Keratinocyte (primary cell): ENCODE measurements at regions not wholly inside any gene's neighbourhood (a gene's known extent, or its start where the extent isn't known, plus 50 kb on each side); places are given as distances from the start of the nearest gene placed in this dataset.

Experiments used
- DNase-seq: peaks from one replicate; pipeline ENCODE4 v3.0.0-alpha.2; 2011; ENCODE audit warnings: low read depth, missing footprints, low spot score
- FAIRE-seq: peaks from 2 replicates; lab custom pipeline; 2011; peaks lifted over from hg19 to GRCh38; lab: Jason Lieb, UNC
- H2AFZ ChIP-seq: 2 replicates; pipeline ENCODE4 v1.6.0; 2012; ENCODE audit warnings: low read length, control low read depth, inconsistent platforms; ENCODE audit not compliant: control insufficient read depth
- H3K27ac ChIP-seq: 2 replicates; pipeline ENCODE4 v1.5.1; 2011; ENCODE audit warnings: low read length; ENCODE audit not compliant: control insufficient read depth, insufficient read depth
- H3K27me3 ChIP-seq: 3 replicates; pipeline ENCODE4 v1.6.0; 2011; ENCODE audit warnings: low read length; ENCODE audit not compliant: control insufficient read depth, insufficient read depth; ENCODE audit errors: extremely low read depth
- H3K36me3 ChIP-seq, 2 experiments: 2 replicates in 1 of 2; 3 replicates in 1 of 2; pipeline ENCODE4 v1.5.1; 2011; ENCODE audit warnings: low read length in 2 of 2, mild to moderate bottlenecking in 1 of 2; ENCODE audit not compliant: control insufficient read depth in 2 of 2, insufficient read depth in 2 of 2; ENCODE audit errors: extremely low read depth in 1 of 2
- H3K4me1 ChIP-seq: 3 replicates; pipeline ENCODE4 v1.5.1; 2011; ENCODE audit warnings: low read length; ENCODE audit not compliant: control insufficient read depth, insufficient read depth; ENCODE audit errors: extremely low read depth
- H3K4me2 ChIP-seq: 3 replicates; pipeline ENCODE4 v1.6.0; 2011; ENCODE audit warnings: low read depth, low read length; ENCODE audit not compliant: control insufficient read depth, insufficient read depth; ENCODE audit errors: extremely low read depth
- H3K4me3 ChIP-seq, 3 experiments: fragments of 200-600 bp in 1 of 3; sonication (generic) in 1 of 3; 2 replicates in 2 of 3; 3 replicates in 1 of 3; pipeline ENCODE4 v1.5.1; 2011 to 2016; ENCODE audit warnings: low read length in 3 of 3, mild to moderate bottlenecking in 3 of 3, control low read depth in 2 of 3, inconsistent platforms in 1 of 3, low read depth in 1 of 3, mixed read lengths in 1 of 3, mixed run types in 1 of 3, moderate library complexity in 1 of 3; ENCODE audit not compliant: control insufficient read depth in 2 of 3, insufficient read depth in 2 of 3; ENCODE audit errors: extremely low read depth in 1 of 3
- H3K79me2 ChIP-seq: 2 replicates; pipeline ENCODE4 v1.6.0; 2012; ENCODE audit warnings: low read length; ENCODE audit not compliant: control insufficient read depth, insufficient read depth
- H3K9ac ChIP-seq: 3 replicates; pipeline ENCODE4 v1.6.0; 2011; ENCODE audit warnings: low read length; ENCODE audit not compliant: control insufficient read depth, insufficient read depth; ENCODE audit errors: extremely low read depth
- H3K9me1 ChIP-seq: 3 replicates; pipeline ENCODE4 v1.6.0; 2011; ENCODE audit warnings: low read length; ENCODE audit not compliant: control insufficient read depth, insufficient read depth; ENCODE audit errors: extremely low read depth
- H3K9me3 ChIP-seq: 2 replicates; pipeline ENCODE4 v1.5.1; 2012; ENCODE audit warnings: low read depth, low read length; ENCODE audit not compliant: control insufficient read depth
- H4K20me1 ChIP-seq: 3 replicates; pipeline ENCODE4 v1.6.0; 2011; ENCODE audit warnings: low read length; ENCODE audit not compliant: control insufficient read depth, insufficient read depth; ENCODE audit errors: extremely low read depth
- EZH2 ChIP-seq: IDR thresholded peaks from one replicate; pipeline ENCODE4 v1.6.1; 2012; ENCODE audit warnings: inconsistent platforms, mild to moderate bottlenecking, low read length, moderate library complexity
- dilution Hi-C: fragments of 300-500 bp; cut with MboI; formaldehyde crosslinking; loops from one replicate; pipeline ENCODE4 v1.7.0; 2020; ENCODE audit warnings: low sequenced_read_pairs; ENCODE audit not compliant: extremely low pct_ligation_motif_present
- TF ChIP-seq, protein P1 (sequence below), 3 experiments: IDR thresholded peaks in 1 of 3; conservative IDR thresholded peaks in 1 of 3; optimal IDR thresholded peaks in 1 of 3; 2 replicates in 2 of 3; 3 replicates in 1 of 3; pipeline versions ENCODE3 to v1.5.1; 2011; ENCODE audit warnings: low read length in 3 of 3, mild to moderate bottlenecking in 3 of 3, moderate library complexity in 2 of 3, control low read depth in 1 of 3, inconsistent platforms in 1 of 3; ENCODE audit not compliant: insufficient read depth in 2 of 3; ENCODE audit errors: extremely low read depth in 1 of 3

- dilution Hi-C loops: no loop called here
- TF ChIP-seq, protein P1, sequence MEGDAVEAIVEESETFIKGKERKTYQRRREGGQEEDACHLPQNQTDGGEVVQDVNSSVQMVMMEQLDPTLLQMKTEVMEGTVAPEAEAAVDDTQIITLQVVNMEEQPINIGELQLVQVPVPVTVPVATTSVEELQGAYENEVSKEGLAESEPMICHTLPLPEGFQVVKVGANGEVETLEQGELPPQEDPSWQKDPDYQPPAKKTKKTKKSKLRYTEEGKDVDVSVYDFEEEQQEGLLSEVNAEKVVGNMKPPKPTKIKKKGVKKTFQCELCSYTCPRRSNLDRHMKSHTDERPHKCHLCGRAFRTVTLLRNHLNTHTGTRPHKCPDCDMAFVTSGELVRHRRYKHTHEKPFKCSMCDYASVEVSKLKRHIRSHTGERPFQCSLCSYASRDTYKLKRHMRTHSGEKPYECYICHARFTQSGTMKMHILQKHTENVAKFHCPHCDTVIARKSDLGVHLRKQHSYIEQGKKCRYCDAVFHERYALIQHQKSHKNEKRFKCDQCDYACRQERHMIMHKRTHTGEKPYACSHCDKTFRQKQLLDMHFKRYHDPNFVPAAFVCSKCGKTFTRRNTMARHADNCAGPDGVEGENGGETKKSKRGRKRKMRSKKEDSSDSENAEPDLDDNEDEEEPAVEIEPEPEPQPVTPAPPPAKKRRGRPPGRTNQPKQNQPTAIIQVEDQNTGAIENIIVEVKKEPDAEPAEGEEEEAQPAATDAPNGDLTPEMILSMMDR (optimal IDR thresholded peaks at IDR 0.05 in 1 of 3, IDR thresholded peaks at IDR 0.05 in 1 of 3, conservative IDR thresholded peaks at IDR 0.05 in 1 of 3; ENCODE audit: extremely low read depth in 1 of 3, insufficient read depth in 2 of 3, low read length in 3 of 3): no peak
- TF ChIP-seq EZH2: no peak
- FAIRE-seq: no peak
Observed at GRCh38 chr2:176760439-176760838, 452.2 kb upstream of the HNRNPA3 start.

DNA sequence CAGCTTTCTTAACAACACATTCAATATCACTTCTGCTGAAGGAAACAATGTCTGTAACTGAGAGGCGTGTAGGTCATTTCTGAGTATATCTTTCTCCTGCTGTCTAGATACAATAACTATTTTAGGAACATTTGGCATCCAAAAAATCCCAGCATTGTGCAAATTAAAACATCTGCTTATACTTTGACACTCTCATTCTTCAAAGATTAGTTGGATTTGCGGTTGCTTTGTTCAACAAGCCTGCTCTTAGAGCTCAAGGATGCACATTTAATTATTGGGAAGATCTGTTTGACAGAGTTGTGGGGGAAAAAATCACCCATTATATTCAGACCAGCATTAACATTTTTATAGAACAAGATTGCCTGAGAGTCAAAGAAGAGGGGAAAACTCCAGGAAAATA, 449.5 kb upstream of the HNRNPA3 start:
- DNase-seq (no peak), FAIRE-seq (no peak)
- dilution Hi-C loops: no loop called here

More at GRCh38 chr2:176760439-176760838, 452.2 kb upstream of the HNRNPA3 start:
- Histone ChIP-seq H3K4me1 (no peaks in the 10 kb centered on the region), H3K9me1 (no peaks in the 10 kb centered on the region), H2AFZ (no peak overlapping the region), H3K79me2 (no peaks in the 10 kb centered on the region), H3K4me3 (no peak overlapping the region), H3K27me3 (no peaks in the 10 kb centered on the region), H3K27ac (no peak overlapping the region), H3K36me3 (no peaks in the 10 kb centered on the region), H3K9ac (no peak overlapping the region), H4K20me1 (no peaks in the 10 kb centered on the region), H3K4me2 (no peak overlapping the region), H3K9me3 (no peaks in the 10 kb centered on the region)
- DNase-seq: no peak

More for the DNA sequence above, 449.5 kb upstream of the HNRNPA3 start:
- no peaks in the 10 kb centered on the region for H3K9me1 ChIP-seq
- no peak overlapping the region for H3K4me3 ChIP-seq
- H3K4me2 ChIP-seq: no peak overlapping the region
- H3K9me3 ChIP-seq: no peaks in the 10 kb centered on the region
- no peak overlapping the region for H3K27ac ChIP-seq
- H3K9ac ChIP-seq: no peak overlapping the region
- no peaks in the 10 kb centered on the region for H3K36me3 ChIP-seq
- no peaks in the 10 kb centered on the region for H3K4me1 ChIP-seq
- no peaks in the 10 kb centered on the region for H3K79me2 ChIP-seq
- H2AFZ ChIP-seq: no peak overlapping the region
- no peaks in the 10 kb centered on the region for H3K27me3 ChIP-seq
- H4K20me1 ChIP-seq: no peaks in the 10 kb centered on the region
- no peak for TF ChIP-seq EZH2
- TF ChIP-seq, protein P1 (optimal IDR thresholded peaks at IDR 0.05 in 1 of 3, IDR thresholded peaks at IDR 0.05 in 1 of 3, conservative IDR thresholded peaks at IDR 0.05 in 1 of 3; ENCODE audit: extremely low read depth in 1 of 3, insufficient read depth in 2 of 3, low read length in 3 of 3): no peak
